HepG2 (cell line): ENCODE measurements at regions not wholly inside any gene's neighbourhood (a gene's known extent, or its start where the extent isn't known, plus 50 kb on each side); places are given as distances from the start of the nearest gene placed in this dataset.

Experiments
- KDM1A ChIP-seq: IDR thresholded peaks from 2 replicates; pipeline ENCODE4 v1.6.1; 2016; ENCODE audit warnings: missing compliant biosample characterization
- KDM5A ChIP-seq: fragments of 200-600 bp; sonication (generic); IDR thresholded peaks from 2 replicates; pipeline ENCODE4 v1.7.0; 2018; ENCODE audit warnings: antibody characterized with exemption, mild to moderate bottlenecking, low read length, borderline replicate concordance
- PBX3 ChIP-seq: sonication (generic); formaldehyde crosslinking; IDR thresholded peaks from 2 replicates; pipeline ENCODE4 v1.8.1; 2023; ENCODE audit warnings: missing genetic modification reagents, inconsistent platforms, borderline replicate concordance
- SP5 ChIP-seq: IDR thresholded peaks from 2 replicates; pipeline ENCODE4 v1.6.1; 2016; ENCODE audit warnings: low read depth, borderline replicate concordance
- THAP8 ChIP-seq: sonication (generic); formaldehyde crosslinking; IDR thresholded peaks from 2 replicates; pipeline ENCODE4 v1.5.1; 2020; ENCODE audit warnings: missing genetic modification reagents, mild to moderate bottlenecking, borderline replicate concordance
- ZNF121 ChIP-seq: sonication (generic); formaldehyde crosslinking; IDR thresholded peaks from 2 replicates; pipeline ENCODE4 v1.5.0; 2020; ENCODE audit warnings: mild to moderate bottlenecking, missing genetic modification reagents
- ZNF33B ChIP-seq: sonication (generic); formaldehyde crosslinking; IDR thresholded peaks from 2 replicates; pipeline ENCODE4 v1.5.1; 2020; ENCODE audit warnings: mild to moderate bottlenecking, missing genetic modification reagents
- ZNF501 ChIP-seq: sonication (generic); formaldehyde crosslinking; IDR thresholded peaks from 2 replicates; pipeline ENCODE4 v1.5.1; 2020; ENCODE audit warnings: mild to moderate bottlenecking, moderate library complexity, missing genetic modification reagents
- ZNF652 ChIP-seq: IDR thresholded peaks from 2 replicates; pipeline ENCODE4 v1.6.1; 2016; ENCODE audit warnings: low read depth, borderline replicate concordance
- TF ChIP-seq, protein P1 (sequence below): sonication (generic); formaldehyde crosslinking; IDR thresholded peaks from 2 replicates; pipeline ENCODE4 v1.4.0; 2020; ENCODE audit warnings: mild to moderate bottlenecking, missing genetic modification reagents

GRCh38 chr21:31425138-31425537, 81.1 kb upstream of the TIAM1 start (continued):
- TF ChIP-seq ZNF652 (CRISPR knock-in tag) (no peak), PBX3 (CRISPR knock-in tag) (no peak), ZNF33B (CRISPR knock-in tag) (no peak), SP5 (CRISPR knock-in tag) (no peak), KDM1A (CRISPR knock-in tag) (no peak), ZNF501 (CRISPR knock-in tag) (no peak), ZNF121 (CRISPR knock-in tag) (no peak), KDM5A (no peak), THAP8 (CRISPR knock-in tag) (no peak)
- TF ChIP-seq, protein P1, sequence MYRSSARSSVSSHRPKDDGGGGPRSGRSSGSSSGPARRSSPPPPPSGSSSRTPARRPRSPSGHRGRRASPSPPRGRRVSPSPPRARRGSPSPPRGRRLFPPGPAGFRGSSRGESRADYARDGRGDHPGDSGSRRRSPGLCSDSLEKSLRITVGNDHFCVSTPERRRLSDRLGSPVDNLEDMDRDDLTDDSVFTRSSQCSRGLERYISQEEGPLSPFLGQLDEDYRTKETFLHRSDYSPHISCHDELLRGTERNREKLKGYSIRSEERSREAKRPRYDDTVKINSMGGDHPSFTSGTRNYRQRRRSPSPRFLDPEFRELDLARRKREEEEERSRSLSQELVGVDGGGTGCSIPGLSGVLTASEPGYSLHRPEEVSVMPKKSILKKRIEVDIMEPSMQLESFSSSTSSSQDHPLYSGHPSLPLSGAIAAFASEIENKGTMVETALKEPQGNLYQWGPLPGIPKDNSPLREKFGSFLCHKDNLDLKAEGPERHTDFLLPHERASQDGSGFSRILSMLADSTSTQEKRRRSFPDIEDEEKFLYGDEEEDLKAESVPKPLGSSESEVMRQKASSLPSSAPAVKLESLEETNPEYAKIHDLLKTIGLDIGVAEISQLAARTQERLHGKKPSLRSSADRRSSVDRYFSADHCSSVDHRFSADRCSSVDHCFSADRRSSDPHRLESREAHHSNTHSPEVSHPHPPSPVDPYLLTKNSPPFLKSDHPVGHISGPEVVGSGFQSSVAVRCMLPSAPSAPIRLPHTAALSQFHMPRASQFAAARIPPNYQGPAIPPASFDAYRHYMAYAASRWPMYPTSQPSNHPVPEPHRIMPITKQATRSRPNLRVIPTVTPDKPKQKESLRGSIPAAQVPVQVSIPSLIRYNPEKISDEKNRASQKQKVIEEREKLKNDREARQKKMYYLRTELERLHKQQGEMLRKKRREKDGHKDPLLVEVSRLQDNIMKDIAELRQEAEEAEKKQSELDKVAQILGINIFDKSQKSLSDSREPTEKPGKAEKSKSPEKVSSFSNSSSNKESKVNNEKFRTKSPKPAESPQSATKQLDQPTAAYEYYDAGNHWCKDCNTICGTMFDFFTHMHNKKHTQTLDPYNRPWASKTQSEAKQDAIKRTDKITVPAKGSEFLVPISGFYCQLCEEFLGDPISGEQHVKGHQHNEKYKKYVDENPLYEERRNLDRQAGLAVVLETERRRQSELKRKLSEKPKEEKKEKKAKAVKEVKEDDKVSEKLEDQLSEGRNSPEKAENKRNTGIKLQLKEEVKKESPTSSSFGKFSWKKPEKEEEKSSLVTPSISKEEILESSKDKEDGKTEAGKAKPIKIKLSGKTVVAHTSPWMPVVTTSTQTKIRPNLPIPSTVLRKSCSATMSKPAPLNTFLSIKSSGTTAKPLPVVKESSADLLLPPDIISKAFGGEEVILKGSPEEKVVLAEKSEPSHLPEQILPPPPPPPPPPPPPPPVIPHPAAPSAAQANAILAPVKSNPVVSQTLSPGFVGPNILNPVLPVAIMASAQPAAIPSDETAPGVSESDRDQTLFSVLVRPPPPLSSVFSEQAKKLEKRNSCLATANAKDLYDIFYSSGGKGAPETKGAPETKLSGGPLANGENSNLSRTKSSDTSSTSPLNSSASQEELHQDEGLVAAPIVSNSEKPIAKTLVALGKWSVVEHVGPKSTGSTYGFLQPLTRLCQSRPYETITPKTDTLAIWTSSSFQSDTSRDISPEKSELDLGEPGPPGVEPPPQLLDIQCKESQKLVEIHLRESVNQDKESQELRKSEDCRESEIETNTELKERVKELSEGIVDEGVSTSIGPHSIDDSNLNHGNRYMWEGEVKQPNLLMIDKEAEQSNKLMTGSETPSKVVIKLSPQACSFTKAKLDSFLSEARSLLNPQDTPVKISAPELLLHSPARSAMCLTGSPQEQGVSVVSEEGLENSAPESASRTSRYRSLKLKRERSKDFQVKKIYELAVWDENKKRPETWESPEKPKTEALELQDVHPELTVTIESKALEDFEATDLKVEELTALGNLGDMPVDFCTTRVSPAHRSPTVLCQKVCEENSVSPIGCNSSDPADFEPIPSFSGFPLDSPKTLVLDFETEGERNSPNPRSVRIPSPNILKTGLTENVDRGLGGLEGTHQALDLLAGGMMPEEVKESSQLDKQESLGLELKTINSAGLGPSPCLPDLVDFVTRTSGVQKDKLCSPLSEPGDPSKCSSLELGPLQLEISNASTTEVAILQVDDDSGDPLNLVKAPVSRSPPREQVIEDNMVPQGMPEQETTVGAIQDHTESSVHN (CRISPR knock-in tag): no peak
